HG03097 (cell line): ENCODE measurements at regions not wholly inside any gene's neighbourhood (a gene's known extent, or its start where the extent isn't known, plus 50 kb on each side); places are given as distances from the start of the nearest gene placed in this dataset.
"Not testable (repeated sequence)": the region's sequence is repeated elsewhere in the genome, so short reads cannot be mapped to it uniquely, and the experiment has no call there.

Experiments used
- ATAC-seq: cut with Tn5 transposase; IDR thresholded peaks from one replicate; pipeline ENCODE4 v1.9.1; 2021; ENCODE audit not compliant: unreplicated experiment, low FRiP score

- ATAC-seq: no peak
Observed at GRCh38 chr6:25150863-25151262, 128.3 kb upstream of the CARMIL1 start.

GRCh38 chr6:25153079-25153478, 126.1 kb upstream of the CARMIL1 start:
- ATAC-seq: no peak

- no peak for ATAC-seq
Observed at GRCh38 chr6:25154034-25154596, 125.1 kb upstream of the CARMIL1 start.

DNA sequence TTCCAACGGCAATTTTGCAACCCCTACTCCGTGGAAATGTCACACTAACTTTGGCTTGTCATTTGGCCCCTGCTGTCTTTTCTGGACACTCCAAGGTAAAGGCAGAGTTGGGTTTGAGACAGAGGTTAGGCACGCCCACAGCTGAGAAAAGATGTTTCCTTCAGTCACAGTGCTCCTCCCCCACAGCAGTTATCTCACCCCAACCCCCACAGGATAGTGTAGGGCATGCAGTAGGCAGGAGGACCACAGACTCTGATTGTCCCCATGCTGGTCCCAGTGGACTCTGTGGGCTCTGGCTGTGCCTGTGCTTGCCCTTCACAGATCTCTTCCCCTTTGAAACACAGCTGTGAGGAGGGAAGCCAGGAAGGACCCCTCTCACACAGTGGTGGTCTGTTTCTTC, 124.0 kb upstream of the CARMIL1 start:
- ATAC-seq: no peak

GRCh38 chr6:25156123-25156522, 123.1 kb upstream of the CARMIL1 start:
- no peak for ATAC-seq

DNA sequence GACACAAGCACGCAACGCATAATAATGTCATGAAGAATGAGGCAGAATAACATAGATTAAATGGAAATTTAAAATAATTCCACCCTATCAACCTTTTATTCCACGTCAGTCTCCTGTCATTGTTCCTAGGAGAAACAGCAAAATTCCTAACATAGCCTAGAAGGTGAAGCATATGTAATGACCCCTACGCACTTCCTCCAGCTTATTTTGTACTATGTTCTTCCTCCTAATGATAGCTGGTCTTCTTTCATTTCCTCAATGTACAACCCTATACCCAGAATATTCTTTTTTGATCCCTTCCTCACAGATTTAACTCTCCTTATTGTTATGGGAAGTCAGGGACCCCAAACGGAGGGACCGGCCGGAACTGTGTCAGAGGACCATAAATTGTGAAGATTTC, 122.0 kb upstream of the CARMIL1 start:
- ATAC-seq: no peak

GRCh38 chr6:25157842-25158241, 121.3 kb upstream of the CARMIL1 start:
- ATAC-seq: no peak

DNA sequence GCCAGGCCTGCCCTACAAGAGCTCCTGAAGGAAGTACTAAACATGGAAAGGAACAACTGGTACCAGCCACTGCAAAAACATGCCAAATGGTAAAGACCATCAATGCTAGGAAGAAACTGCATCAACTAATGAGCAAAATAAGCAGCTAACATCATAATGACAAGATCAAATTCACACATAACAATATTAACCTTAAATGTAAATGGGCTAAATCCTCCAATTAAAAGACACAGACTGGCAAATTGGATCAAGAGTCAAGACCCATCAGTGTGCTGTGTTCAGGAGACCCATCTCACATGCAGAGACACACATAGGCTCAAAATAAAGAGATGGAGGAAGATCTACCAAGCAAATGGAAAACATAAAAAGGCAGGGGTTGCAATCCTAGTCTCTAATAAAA, 119.0 kb upstream of the CARMIL1 start:
- ATAC-seq: not testable (repeated sequence)

DNA sequence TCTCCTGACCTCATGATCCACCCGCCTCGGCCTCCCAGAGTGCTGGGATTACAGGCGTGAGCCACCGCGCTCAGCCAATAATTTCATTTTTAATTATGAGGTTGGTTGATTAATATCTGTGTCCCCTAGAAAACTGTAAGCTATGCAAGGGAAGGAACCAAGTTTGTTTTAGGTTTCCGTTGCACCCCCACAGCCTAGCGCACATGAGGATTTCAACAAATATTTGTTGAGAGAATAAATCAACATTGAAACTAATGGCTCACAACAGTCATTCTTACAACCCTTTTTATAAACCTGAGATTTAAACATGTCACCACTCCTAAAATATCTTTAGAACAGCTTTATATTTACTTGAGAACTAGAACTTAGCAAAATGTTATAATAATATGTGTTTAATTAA, 114.0 kb upstream of the CARMIL1 start:
- ATAC-seq: no peak

DNA sequence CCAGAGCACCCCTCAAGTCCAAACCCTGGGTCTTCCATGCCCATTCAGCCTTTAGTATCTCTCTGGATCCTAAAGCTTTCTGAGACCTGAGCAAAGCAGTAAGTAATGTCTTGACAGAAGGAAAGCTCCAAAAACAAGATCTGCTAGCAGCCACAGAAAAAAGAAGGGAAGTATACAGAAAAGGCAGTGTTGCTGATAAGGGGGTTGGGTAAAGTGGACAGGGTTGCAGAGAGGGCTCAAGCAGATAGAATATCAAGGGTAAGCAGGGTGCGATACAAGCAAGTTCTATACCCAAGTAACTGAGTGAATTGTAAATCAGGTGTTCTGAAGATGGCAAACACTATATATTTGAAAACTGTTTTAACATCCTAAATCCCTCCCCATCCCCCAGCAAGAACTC, 113.4 kb upstream of the CARMIL1 start:
- no peak for ATAC-seq

- no peak for ATAC-seq
Observed at GRCh38 chr6:25166955-25167748, 112.0 kb upstream of the CARMIL1 start.

DNA sequence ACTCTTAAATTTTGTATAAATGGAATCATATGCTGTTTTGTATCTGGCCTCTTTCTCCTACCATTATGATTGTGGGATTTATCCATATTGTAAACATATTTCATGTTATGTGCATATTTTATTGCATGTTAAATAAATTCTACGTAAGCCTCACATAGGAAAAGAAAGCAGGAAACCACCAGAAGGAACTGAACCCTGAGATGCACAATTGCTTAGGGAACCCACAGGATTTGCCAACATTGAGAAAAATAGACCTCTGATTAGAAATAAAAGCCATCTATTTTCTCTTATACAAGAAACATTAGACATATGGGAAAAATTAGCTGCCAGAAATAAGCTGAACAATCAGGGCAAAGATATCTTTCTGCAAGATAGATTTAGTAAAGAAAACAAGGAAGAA, 111.2 kb upstream of the CARMIL1 start:
- no peak for ATAC-seq

DNA sequence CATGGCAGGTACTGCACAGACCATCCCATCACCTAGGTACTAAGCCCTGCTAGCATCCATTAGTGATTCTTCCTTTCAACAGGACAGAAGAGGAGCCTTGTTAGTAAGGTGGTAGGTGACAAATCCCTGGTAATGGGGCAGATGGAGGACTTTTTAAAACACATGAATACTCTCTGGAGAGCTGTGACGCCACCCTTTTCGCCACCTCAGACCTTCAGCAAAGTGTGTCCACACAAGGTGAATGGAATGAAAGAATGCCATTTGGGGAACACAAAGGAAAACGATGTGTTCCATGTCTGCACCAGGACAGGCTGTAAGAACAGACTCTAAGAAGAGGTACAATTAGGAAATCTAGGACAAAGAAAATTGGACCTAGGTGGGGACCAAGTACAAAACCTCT, 110.5 kb upstream of the CARMIL1 start:
- ATAC-seq: no peak

- no peak for ATAC-seq
Observed at GRCh38 chr6:25169553-25169952, 109.6 kb upstream of the CARMIL1 start.

DNA sequence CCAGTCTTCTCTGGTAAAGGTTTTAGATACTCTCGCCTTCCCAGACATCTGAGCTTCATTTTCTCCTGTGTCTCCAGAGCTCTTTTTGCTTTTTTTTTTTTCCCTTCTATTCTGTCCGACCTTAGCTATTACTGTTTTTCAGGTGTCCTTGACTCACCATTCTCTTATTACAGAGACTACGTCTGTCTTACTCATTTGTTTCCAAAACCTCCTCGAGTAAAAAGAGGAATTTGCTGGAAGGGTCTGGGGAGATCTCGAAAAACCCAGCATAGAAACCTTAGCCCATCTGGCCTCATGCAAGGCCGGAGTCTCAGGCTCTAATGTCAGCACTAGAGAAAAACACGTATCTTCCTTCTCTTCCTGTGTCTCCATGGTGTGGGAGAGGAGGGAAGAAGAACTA, 109.2 kb upstream of the CARMIL1 start:
- ATAC-seq: no peak

DNA sequence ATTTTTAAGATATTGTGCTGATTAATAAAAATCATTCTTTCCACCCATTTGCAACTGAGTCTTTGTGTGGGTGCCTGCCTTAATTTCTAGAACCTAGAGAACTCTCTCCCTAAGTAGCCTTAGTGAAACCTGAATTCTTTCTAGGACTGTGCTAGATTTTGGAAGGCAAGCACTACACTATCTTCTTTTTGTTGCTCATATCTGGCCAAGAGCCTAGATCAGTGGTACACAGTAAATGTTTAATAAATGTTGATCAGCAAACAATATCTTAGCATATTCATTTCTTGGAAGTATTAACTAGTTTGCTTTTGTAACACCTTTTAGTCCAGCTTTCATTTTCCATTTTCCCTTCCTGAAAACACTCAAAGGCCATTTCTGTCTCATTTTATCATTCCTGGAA, 108.5 kb upstream of the CARMIL1 start:
- no peak for ATAC-seq

GRCh38 chr6:25171301-25171700, 107.9 kb upstream of the CARMIL1 start:
- no peak for ATAC-seq

DNA sequence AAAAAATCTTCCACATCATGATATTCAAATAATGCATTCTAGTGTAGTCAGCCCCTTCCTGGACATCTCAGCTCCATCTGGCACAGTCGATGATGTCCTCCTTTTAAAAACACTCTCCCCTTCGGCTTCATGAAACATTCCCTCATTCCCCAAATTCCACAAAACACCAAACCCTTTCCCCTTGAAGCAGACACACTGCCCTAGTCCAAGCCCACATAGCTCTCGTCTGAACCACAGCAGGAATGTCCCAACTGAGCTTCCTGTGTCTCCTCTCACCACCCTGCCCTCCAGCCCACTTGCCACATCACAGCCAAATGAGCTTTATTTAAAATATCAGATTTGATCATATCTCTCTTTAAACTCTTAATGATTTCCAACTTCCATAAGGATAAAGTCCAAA, 106.4 kb upstream of the CARMIL1 start:
- no peak for ATAC-seq

DNA sequence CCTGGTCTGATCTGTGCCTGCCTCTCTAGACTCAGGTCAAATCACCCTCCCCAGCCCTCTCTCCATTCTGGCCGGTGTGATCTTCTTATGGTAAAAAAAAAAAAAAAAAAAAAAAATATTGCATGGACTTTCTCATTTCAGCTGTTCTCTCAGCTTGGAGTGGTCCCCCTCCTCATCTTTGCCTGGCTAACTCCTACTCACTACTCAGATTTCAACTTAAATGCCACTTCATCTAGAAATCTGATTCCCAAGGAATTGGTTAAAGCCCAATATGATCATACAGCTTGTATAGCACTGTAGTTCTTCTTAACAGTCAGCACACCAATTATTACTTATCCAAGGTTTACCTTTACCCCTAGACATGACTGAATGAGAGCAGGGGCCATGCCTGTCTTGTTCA, 105.9 kb upstream of the CARMIL1 start:
- no peak for ATAC-seq

DNA sequence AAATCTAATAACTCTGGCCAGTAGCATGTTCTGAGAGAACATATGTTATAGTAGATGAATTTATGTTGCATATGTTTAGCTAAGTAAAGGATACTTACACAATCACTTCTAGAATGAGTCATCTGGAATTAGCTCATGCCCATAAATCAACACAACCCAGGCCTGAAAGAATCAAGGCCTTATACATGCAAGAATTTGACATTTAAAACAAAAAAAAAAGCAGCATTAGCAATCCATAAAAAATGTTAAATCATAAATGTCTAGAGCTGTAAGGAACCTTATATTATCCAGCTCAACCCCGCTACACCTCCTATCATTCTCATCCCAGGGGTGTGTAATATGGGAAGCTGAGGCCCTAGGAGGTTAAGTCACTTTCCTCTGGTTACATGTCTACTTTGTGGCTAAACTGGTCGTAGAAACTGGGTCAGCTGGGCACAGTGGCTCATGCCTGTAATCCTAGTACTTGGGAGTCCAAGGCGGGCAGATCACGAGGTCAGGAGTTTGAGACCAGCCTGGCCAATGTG, 105.2 kb upstream of the CARMIL1 start:
- ATAC-seq: no peak

- no peak for ATAC-seq
Observed at GRCh38 chr6:25174678-25175077, 104.5 kb upstream of the CARMIL1 start.

GRCh38 chr6:25175196-25175595, 104.0 kb upstream of the CARMIL1 start:
- ATAC-seq: no peak
